ENCODE measurements at regions not wholly inside any gene's neighbourhood (a gene's known extent, or its start where the extent isn't known, plus 50 kb on each side); places are given as distances from the start of the nearest gene placed in this dataset.

DNA sequence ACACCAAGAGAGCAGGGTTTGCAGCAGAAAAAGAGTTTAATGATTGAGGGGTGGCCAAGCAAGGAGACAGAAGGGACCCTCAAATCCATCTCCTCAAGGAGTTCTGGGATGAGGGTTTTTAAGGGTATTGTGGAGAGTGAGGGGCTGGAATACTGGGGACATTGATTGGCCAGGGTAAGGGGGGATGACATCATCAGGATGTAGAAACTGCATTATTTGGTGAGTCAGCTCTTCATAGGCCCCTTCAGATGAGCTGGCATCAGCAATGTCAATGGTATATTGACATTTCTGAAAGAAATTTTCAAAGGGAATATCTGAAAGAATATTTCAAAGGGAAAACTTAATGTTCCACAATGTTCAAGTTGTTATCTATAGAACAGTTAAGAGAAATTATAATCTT is 168.1 kb upstream of the SNX7 start:
- TF ChIP-seq, protein P1, sequence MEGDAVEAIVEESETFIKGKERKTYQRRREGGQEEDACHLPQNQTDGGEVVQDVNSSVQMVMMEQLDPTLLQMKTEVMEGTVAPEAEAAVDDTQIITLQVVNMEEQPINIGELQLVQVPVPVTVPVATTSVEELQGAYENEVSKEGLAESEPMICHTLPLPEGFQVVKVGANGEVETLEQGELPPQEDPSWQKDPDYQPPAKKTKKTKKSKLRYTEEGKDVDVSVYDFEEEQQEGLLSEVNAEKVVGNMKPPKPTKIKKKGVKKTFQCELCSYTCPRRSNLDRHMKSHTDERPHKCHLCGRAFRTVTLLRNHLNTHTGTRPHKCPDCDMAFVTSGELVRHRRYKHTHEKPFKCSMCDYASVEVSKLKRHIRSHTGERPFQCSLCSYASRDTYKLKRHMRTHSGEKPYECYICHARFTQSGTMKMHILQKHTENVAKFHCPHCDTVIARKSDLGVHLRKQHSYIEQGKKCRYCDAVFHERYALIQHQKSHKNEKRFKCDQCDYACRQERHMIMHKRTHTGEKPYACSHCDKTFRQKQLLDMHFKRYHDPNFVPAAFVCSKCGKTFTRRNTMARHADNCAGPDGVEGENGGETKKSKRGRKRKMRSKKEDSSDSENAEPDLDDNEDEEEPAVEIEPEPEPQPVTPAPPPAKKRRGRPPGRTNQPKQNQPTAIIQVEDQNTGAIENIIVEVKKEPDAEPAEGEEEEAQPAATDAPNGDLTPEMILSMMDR (conservative IDR thresholded peaks at IDR 0.05; ENCODE audit: low read depth, low read length), result no peak
- no peak for TF ChIP-seq EZH2phosphoT487 (IDR thresholded peaks at IDR 0.05; ENCODE audit: borderline replicate concordance, low read length)
- no peak for TF ChIP-seq EZH2 (IDR thresholded peaks at IDR 0.05; ENCODE audit: low read length, unreplicated experiment)
